HG03175 (cell line): ENCODE measurements at regions not wholly inside any gene's neighbourhood (a gene's known extent, or its start where the extent isn't known, plus 50 kb on each side); places are given as distances from the start of the nearest gene placed in this dataset.

Source experiments
- ATAC-seq: cut with Tn5 transposase; IDR thresholded peaks from one replicate; pipeline ENCODE4 v1.9.1; 2021; ENCODE audit warnings: mild to moderate bottlenecking, moderate library complexity; ENCODE audit not compliant: unreplicated experiment

GRCh38 chr20:22470620-22471026 lies 113.7 kb downstream of the FOXA2 start:
- no peak for ATAC-seq

- no peak for ATAC-seq
These were observed 117.8 kb downstream of the FOXA2 start for GRCh38 chr20:22466447-22467171.

DNA sequence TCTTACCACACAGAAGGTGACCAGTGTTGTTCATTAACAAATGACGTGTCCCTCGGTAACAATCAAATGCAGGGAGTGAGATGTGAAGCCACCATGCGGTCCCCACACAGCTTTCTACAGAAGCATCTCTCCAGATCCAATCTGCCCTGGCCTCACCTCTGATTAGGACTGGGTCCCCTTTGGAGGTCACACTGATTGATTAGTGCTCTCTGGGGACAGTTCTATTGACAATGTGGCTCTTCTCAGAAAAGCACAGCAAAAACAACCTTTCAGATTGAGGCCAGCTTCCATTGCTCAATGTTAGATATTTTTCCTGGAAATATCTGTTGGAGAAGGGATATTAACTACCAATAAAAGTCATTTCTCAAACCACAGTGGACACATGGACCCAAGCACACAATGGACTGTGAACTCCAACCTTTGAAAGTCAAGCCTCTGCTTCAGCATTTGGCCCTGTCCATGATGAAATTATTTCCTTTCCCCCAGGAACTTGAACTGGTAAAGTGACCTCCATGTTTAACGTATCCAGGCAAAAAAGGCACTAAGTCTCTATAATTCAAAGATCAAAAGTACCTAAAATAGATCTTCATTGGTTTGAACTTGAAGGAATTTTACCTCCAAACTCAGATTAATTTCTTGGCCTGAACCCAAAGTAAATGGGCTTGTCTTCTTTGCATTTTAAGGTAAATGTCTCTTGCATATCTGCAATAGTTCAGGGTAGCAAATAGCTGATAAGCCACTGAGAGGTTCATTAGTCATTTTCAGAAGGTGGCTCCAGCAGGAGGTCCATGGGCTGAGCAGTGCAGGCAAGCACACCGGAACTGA lies 118.5 kb downstream of the FOXA2 start:
- no peak for ATAC-seq

DNA sequence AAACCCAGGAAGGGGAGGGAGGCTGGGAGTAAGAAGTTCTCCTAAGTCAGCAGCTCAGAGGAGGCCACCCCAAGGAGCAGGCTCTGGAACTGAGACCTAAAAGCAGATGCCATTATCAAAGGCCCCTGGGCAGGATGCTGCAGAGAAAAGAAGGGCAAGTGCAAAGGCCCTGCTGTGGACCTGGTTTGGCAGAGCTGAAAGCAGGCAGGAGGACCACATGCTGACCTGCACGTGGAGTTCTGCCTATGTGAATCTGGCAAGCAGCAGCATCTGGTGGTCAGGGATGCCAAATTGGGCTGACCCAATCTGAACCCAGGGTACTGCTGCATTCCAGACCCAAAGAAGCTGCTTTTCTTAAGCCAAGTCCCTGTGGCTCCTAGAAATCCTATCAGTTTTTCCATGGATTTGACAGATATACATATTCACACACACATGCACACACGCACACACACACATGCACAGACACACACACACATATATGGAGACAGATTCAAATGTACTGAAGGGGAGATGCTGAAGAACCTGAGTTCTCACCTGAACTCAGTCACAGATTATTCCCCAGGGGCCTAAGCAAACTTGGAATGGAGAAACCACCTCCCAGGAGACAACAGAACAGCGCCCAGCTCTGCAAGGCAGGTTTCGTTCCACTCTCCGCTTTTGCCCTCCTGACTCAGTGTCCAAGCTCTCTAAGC lies 119.9 kb downstream of the FOXA2 start:
- ATAC-seq, result no peak

- ATAC-seq, result no peak
These were observed 121.1 kb downstream of the FOXA2 start for GRCh38 chr20:22462975-22463914.

DNA sequence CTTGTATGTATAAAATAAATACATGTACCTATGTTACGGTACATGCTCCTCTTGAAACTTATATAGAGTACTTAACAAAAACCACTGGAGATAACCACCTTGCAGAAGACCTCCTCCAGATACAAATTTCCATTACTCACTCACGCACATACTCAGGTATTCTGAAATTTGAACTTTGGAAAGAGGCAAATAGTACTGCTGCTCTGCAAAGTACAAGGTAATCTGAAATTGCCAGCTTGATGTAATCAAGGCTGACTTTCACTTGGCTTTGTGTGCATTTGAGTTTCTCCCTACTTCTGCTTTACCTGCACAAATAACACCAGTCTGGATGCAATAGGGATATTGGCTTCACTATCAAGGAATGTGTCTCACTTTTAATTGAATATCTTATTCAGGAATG lies 123.6 kb downstream of the FOXA2 start:
- ATAC-seq, result no peak

DNA sequence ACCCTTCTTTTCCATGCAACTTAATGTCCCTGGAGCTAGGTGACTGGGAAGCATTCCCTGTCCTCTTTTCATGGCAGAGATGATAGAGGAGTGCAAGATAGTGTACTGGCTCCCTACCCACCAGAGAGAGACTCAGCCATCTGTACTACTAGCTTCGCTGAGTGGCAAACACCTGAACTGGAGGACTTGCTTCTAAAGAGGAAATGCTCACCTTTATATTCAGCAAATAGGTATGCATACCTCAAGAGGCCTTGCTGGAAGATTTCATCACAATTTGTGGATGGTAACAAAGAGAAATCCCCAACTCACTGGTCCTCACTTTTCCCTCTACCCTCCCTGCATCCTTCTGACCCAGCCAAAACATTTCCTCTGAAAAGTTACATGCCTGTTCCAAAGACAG lies 124.1 kb downstream of the FOXA2 start:
- no peak for ATAC-seq

DNA sequence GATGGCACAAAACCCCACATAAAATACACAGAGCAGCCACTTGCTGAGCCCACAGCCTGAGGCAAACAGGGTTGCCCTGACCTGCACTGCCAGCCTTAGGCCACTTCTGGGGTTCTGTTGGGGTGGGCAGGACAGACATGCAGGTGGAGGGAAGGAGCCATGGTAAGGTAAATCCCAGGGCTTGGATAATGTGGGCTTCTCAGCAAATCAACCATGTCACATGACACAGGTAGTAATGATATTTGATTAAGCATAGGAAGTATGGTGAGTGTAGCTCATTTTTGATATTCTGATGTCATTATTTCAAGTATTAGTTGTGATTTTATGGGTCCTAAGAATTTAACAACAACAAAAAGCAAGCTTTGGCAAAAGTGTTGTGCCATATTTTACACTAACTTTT lies 124.6 kb downstream of the FOXA2 start:
- no peak for ATAC-seq

DNA sequence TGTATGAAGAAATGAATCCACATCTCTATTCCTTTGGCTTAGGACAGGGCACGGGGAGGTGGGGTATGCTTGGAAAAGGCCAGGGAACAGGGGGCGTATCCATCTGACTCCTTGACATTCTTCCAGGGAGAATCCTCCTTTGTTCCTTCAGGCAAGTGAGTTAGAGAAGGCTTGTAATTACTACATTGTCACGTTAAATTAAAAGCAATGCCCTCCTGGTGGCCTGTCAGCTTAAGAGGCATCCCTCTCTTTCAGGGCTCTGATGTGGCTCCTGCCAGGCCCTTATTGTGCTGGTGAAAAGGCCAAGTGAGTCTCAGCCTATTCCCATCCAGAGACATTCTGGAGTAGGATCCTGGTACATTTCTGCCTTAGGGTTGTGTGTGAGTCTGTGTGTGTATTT lies 128.3 kb downstream of the FOXA2 start:
- no peak for ATAC-seq

- no peak for ATAC-seq
These were observed 129.1 kb downstream of the FOXA2 start for GRCh38 chr20:22455259-22455658.

DNA sequence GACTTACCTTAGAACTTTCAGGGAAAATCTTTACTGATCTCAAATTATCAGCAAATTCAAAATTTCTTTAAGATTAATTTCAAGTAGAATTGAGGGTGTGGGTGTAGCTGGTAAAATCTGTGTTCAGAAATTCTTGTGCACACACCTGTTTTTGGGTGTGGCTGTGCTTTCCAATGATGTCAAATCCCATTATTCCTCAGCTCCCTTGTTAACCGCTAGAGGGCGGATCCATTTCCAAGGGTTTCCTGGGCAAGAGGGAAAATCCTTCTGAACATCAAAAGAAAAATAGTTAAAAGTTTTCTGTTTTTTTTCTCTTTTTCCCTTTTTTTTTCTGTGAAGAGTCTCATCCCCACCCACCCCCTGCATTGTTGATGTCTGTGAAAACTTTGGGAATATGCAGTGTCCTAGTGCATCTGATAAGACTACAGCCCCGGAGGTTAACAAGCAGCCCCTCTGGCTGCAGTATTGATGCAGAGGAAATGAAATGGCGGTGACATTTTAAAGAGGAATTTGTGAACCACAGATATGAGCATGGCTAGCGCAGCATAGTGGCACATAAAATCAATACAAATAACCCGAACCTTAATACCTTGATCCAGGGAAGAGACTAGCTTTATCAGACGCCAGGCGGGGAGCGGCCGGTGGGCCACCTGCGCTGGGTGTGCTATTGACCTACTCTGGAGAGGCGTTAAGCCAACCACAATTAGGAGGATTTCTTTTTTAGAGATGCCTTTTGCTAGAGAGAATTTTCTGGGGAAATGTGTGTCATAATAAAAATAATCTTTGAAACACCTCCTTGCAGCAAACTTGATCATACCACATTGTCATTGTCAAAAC lies 130.9 kb downstream of the FOXA2 start:
- ATAC-seq, result no peak

- ATAC-seq, result no peak
These were observed 131.8 kb downstream of the FOXA2 start for GRCh38 chr20:22452442-22453011.

- ATAC-seq, result no peak
These were observed 133.8 kb downstream of the FOXA2 start for GRCh38 chr20:22450537-22450936.

GRCh38 chr20:22449188-22449973 lies 135.0 kb downstream of the FOXA2 start:
- ATAC-seq, result no peak

DNA sequence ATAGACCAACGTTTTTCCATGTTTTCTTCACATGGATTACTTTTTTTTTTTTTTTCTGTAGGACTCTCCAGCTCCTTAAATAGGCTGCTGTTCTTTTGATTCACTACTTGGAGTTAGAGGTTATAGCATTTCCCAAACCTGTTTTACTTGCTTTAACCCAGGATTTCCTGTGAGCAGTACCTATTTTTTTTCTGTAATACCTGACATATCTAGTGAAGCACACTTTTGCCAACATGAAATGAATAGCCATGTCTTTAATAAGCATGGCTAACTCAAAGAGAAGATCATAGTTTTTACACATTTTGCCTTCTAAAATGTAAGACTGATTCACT lies 137.0 kb downstream of the FOXA2 start:
- ATAC-seq, result no peak

- ATAC-seq, result no peak
These were observed 137.5 kb downstream of the FOXA2 start for GRCh38 chr20:22446613-22447446.

- ATAC-seq, result no peak
These were observed 142.1 kb downstream of the FOXA2 start for GRCh38 chr20:22442318-22442717.

DNA sequence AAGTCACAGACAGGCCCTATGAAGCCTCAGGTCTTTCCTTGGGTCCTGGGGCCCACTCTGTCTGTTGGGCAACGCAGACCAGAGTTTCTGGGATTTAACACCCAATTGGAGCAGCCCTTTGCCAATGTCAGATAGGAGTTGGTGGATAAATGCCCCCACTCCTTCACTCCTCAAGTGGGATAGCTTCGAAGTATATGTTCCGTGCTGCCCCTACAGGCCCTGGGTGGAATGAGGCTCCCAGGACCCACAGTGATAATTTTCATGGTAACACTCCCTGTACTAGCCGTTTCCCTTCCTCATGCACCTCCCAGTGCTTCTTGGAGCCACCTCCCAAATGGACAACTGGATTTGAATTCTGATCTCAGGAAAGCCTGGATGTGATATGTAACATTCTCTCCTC lies 145.4 kb downstream of the FOXA2 start:
- no peak for ATAC-seq
